Loucy (cell line): ENCODE measurements at regions not wholly inside any gene's neighbourhood (a gene's known extent, or its start where the extent isn't known, plus 50 kb on each side); places are given as distances from the start of the nearest gene placed in this dataset.

Source experiments
- EZH2phosphoT487 ChIP-seq: fragments of 200-600 bp; IDR thresholded peaks from 2 replicates; pipeline ENCODE4 v1.6.1; 2018; ENCODE audit warnings: antibody characterized with exemption, mild to moderate bottlenecking, moderate library complexity, borderline replicate concordance
- TF ChIP-seq, protein P1 (sequence below): fragments of 200-600 bp; sonication (generic); conservative IDR thresholded peaks from 2 replicates; pipeline ENCODE4 v1.5.1; 2014; ENCODE audit warnings: mild to moderate bottlenecking, antibody characterized with exemption, low read length

DNA sequence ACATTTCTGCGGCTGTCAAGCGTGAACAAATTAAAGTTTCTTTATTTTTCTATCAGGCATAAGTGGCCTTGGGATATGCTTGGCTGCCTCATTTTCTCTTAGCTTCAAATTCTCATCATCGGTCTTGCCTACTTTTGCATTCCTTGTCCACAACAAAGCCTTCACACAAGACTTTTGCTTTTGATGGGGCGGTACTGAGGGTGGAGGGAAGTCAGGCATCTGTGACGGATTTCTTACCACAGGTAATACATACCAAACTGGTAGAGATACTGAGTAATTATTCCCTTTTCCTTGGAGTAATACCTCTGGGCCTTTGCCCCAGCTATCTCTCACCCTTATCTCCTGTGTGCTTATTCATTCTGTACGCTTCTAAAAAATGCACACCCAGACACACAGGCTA, 468.3 kb upstream of the RGPD4 start:
- TF ChIP-seq, protein P1, sequence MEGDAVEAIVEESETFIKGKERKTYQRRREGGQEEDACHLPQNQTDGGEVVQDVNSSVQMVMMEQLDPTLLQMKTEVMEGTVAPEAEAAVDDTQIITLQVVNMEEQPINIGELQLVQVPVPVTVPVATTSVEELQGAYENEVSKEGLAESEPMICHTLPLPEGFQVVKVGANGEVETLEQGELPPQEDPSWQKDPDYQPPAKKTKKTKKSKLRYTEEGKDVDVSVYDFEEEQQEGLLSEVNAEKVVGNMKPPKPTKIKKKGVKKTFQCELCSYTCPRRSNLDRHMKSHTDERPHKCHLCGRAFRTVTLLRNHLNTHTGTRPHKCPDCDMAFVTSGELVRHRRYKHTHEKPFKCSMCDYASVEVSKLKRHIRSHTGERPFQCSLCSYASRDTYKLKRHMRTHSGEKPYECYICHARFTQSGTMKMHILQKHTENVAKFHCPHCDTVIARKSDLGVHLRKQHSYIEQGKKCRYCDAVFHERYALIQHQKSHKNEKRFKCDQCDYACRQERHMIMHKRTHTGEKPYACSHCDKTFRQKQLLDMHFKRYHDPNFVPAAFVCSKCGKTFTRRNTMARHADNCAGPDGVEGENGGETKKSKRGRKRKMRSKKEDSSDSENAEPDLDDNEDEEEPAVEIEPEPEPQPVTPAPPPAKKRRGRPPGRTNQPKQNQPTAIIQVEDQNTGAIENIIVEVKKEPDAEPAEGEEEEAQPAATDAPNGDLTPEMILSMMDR: no peak
- TF ChIP-seq EZH2phosphoT487: no peak
